GM19328 (cell line): ENCODE measurements at regions not wholly inside any gene's neighbourhood (a gene's known extent, or its start where the extent isn't known, plus 50 kb on each side); places are given as distances from the start of the nearest gene placed in this dataset.
"Not testable (repeated sequence)": the region's sequence is repeated elsewhere in the genome, so short reads cannot be mapped to it uniquely, and the experiment has no call there.

Experiments used
- ATAC-seq: cut with Tn5 transposase; IDR thresholded peaks from one replicate; pipeline ENCODE4 v1.9.1; 2021; ENCODE audit warnings: mild to moderate bottlenecking, moderate library complexity; ENCODE audit not compliant: unreplicated experiment

DNA sequence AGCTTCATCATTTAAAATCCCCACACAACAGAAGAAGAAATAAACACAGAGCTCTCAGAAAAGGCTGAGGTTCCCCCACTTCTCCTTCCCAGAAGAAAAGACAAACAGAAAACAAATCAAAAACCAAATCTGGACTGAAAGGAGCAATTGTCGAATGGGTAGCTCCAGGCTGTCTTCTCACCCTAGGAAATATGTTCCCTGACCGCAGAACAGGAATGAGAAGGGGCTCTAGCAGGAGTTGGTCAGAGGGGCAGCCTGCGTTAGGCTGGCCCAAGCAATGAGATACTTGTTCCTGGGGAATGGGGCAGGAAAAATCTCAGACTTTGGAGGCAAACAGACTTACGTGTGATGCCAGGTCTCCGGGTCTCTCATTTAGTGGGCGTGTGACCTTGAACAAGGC is 562.6 kb upstream of the CADM1 start:
- no peak for ATAC-seq

DNA sequence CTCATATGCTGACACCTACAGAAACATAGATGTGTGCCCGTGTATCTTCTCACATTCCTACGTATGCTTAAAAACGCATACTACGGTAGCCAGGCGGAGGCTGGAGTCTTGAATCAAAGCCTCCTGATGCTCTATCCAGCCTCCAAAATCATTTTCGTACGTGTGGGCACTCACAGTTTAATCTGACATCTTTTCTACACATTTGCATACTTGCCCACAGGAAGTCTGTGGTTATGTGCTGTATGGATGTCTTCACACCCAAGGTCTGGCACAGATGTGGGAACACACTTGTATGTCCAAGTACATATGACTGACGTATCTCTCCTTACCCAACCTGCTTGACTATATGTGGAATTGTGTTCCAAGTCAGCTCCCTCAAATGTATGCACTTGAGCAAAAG is 561.8 kb upstream of the CADM1 start:
- ATAC-seq, result no peak

- ATAC-seq, result no peak
These were observed 561.1 kb upstream of the CADM1 start for GRCh38 chr11:116065191-116065895.

GRCh38 chr11:116062490-116063171 is 558.4 kb upstream of the CADM1 start:
- no peak for ATAC-seq

GRCh38 chr11:116062129-116062489 is 557.9 kb upstream of the CADM1 start:
- ATAC-seq, result no peak

- no peak for ATAC-seq
These were observed 557.1 kb upstream of the CADM1 start for GRCh38 chr11:116061322-116061721.

DNA sequence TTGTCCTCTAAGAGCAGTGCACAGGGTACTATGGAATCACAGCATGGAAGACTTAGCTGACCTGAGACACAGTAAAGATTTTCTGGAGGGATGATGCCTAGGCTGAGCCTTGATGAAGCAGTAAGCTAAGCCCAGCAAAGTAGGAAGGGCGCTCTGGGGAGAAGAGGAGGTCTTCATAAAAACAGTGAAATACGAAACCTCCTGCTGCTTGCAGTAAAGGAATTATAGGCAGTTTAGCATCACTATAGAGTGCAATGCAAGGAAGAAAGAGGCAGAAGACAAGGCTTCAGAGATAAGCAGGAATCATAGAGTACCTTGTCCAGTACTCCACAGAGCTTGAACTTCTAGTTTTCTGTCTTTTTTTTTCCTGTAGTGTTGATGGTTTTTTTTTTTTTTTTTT is 555.7 kb upstream of the CADM1 start:
- no peak for ATAC-seq

GRCh38 chr11:116057000-116057399 is 552.8 kb upstream of the CADM1 start:
- no peak for ATAC-seq

DNA sequence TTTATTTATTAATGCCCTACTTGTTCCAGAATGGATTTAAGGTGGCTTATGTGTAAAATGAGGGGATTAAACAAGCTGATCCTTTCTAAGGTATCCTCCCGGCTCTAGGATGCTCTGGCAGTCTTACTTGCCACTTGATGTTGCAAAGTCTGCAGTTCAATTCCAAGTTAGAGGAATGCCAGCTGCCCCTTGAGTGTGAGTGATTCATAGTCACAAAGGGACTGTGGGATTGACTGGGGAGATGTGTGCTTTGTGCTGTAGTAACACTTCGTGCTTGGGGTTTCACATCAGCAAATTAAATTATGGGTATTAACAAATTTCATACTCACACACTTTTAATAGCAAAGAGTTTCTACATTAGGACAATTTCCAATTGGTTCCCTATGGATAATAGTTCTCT is 550.8 kb upstream of the CADM1 start:
- no peak for ATAC-seq

DNA sequence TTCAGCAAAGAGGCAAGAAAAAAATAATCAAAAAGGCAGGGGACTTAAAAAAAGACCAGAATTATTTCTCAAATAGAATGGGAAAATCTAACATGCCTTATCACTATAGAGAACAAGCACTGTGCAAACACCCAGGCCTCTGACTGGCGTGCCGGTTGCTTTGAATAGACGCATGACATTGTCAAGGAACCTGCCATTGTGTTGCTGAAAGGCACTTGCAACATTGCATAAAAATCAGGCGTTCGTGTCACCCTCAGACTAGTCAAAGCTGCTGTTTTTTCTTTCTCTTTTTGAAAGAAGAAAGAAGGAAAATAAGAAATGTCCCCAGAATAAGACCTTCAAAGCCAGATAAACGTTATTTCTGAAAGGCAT is 549.3 kb upstream of the CADM1 start:
- ATAC-seq, result no peak

DNA sequence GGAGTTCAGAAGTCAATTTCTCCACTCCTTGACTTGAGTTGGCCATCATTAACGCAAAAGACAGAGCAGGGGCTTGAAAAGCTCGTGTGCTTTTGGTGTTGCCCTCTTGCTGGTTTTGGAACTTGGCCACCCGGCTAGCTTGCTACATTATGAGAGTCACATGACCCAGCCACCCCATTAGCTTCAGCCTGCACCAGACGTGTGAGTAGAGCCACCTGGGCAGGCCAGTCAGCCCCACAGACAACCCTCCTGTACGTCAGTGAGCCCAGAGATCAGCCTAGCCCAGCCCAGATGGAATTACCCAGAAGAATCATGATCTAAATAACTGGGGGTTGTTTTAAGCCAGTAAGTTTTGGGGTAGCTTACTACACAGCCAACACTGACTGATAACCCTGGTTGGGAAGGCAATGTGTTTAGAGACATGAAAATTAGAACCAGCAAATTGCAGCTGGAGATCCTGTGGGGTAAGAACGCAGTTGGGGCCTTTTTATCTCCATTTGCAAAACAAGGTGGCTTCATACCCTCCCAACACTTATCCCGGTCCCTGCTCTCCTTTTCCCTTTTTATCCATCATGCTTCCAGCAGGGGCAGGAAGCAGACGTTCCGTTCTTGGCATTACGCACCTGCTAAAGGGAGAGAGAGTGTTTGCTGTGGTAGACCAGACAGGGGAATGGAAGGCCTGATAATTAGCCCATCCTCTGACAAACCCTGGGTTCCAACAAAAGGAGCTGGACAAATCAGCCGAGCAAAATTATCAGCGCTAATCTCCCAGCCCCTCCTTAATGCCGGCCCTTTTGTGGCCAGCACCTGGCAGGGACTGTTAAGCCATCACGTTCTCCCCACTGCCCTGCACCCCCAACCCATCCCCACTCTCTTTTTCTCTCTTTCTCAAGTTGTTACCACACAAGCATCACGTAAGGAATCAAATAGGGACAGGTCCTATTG is 548.7 kb upstream of the CADM1 start:
- ATAC-seq, result no peak

DNA sequence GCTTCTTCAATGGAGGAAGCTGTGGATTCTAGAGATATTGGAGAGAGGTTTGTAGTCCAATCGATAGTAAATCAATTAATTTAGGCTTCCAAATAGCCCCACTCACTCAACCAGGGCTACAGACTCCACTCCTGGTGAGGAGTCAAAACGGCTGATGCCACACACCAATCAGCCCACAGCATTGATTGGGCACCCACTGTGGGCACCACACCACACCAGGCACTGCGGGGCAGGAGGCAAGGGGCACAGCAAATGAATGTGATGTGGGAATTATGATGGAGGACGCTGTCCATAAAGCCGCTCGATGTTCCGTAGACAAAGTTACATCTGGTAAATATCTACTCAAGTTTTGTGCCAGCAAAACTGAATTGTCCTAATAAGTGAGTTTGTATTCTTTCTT is 547.3 kb upstream of the CADM1 start:
- ATAC-seq, result no peak

GRCh38 chr11:116049383-116049782 is 545.2 kb upstream of the CADM1 start:
- no peak for ATAC-seq

DNA sequence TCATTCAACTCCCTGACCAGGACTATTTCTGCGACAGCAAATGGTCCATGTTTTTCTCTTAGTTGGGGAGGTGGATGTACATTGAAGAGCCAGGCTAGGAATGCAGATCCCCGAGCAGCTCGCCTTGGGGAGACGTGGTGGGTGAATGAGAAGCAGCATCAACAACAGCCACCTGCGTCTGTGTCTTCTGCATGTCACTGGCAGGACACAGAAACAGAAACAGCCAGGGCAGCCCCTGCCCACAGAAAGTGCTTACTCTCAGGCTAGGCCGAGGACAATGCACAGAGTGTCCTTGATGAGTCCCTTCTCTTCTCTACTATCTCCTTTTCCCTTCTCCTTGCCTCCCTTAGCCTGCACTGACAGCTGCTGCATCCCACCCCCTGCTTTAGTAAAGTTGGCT is 541.9 kb upstream of the CADM1 start:
- ATAC-seq, result no peak

DNA sequence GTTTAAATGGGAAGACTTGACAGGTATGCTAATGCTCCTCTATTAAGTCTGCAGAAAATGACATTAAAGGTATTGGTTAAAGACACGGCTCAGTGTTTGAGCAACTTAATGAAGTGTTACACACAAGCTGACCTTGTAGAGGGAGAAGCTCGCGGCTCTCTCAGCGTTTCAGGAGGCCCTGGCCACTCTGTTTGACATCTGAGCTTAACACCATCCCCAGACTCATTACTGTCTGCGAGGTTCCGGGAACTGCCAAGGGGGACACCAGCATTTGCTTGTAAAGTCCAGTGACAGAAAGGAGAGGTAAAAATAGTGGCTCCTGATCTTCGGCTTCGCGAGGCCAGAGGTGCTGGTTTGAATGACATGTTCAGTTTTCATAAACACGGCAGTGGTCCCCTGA is 540.7 kb upstream of the CADM1 start:
- no peak for ATAC-seq

DNA sequence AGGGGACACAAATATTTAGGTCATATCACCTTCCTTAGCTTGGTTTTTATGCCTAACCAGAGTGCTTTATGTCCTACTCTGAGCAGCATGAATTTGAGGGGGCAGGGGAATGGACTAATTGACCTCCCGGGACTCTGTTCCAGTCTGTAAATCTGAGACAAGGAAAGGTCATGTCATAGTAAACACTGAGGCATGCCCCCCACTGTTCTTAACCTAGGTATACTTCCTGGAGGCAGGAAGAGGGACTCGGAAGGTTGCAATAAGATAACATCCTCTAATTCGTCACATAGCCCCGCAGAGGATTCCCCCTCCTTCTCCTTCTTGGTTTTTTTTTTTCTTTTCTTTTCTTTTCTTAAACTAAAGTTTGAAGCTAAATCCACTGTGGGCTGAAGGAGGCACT is 540.3 kb upstream of the CADM1 start:
- no peak for ATAC-seq

GRCh38 chr11:116043857-116044256 is 539.6 kb upstream of the CADM1 start:
- no peak for ATAC-seq

- not testable (repeated sequence) for ATAC-seq
These were observed 538.8 kb upstream of the CADM1 start for GRCh38 chr11:116043059-116043458.

- no peak for ATAC-seq
These were observed 537.9 kb upstream of the CADM1 start for GRCh38 chr11:116042146-116042545.

DNA sequence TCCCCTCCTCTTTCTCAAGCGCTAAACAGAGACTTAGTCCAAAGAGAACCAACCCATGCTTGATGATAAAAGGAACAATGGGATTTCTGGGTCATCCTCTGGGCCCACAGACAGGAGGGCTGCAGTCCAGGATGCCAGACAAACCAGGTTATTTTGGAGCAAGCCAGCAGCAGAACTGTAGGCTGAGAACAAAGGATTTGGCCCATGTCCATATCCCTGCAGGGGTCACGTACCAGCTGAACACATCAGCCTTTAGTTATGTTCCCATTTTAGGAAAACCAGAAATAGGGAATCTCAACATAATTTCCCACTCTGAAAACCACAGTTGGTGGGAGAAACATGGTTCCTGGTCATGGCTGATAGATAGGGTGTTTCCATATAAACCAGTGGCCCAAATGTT is 533.6 kb upstream of the CADM1 start:
- no peak for ATAC-seq

GRCh38 chr11:116035977-116036376 is 531.8 kb upstream of the CADM1 start:
- ATAC-seq, result no peak
